SK-MEL-5 (cell line): ENCODE measurements at regions not wholly inside any gene's neighbourhood (a gene's known extent, or its start where the extent isn't known, plus 50 kb on each side); places are given as distances from the start of the nearest gene placed in this dataset.

ENCODE experiments used
- DNase-seq: peaks from one replicate; pipeline ENCODE4 v3.0.0-alpha.2; 2016; ENCODE audit warnings: low read depth, low spot score
- in situ Hi-C: cut with HindIII; loops from 2 replicates; pipeline ENCODE4 v1.10.0; 2016; ENCODE audit warnings: low sequenced_read_pairs, high pct_unique_total_duplicates, low pct_unique_long_range_greater_than_20kb
- small RNA-seq, 2 experiments: library from RNA; depleted of rRNA; stranded (forward); fragments of <200 nt; gene quantifications; one replicate each; pipeline ENCODE3, GENCODE V24; 2014

GRCh38 chr15:70158309-70159000, 60.7 kb upstream of the TLE3 start:
- in situ Hi-C loops = no loop called here

DNA sequence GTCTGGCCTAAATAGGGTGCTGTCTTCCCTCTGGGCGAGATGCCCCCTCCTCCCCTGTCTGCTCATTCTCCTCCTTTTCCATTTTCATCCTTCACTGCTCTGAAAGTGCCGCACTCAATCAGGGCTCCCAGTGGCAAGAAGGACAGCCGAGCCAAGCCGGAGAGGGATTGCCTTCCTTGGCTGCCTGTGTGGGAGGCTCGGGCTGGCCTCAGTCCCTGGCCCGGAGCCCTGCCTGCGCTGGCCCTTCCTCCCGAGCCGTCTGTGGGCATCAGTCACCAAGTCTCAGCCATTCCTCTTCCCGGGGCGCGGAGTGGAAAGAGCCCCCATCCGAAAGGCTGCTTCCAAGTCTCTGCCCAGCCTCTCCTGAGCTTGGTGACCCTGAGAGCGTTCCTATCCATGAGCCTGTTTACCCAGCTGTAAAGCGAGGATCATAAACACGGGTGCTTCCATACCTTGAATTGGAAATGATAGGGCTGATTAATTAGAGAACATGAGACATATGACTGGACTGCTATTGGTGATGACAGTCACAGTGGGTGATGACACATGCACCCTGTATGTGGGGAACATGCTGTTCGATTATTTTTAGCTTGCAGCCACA, 59.1 kb upstream of the TLE3 start:
- in situ Hi-C loops = no loop called here
- DNase-seq = no peak

More at GRCh38 chr15:70158309-70159000, 60.7 kb upstream of the TLE3 start:
- DNase-seq = no peak

DNA sequence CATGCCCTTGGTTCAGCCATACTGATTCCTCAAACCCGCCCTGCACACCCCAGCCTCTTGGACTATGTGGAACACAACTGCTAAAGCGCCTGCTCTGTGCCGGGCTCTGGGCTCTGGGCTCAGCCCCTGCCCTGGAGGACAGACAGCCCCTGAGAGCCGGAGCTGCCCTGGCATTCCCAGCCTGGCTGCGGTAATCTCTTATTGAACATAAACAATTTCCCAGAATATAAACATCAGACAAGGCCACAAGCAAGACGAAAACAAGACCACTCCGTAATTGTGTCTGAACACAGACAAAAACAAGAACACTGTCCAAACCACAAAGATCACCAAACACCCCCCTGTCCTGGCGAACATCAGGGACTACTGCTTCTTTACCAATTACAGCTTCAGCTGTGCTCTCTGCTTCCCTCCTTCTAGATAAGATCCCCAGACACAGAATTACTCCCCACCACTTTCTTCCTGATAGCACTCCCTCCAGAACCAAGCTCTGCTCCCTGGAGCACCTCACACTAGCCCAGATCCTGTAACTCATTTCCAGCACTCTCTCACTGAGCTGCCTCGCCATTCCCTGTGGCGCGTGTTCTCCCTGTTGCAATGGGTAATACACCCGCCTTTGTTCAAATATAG, 57.1 kb upstream of the TLE3 start:
- in situ Hi-C loops = no loop called here

GRCh38 chr15:70153921-70154717, 56.4 kb upstream of the TLE3 start:
- no peak for DNase-seq
- in situ Hi-C loops = no loop called here

More for the DNA sequence above, 57.1 kb upstream of the TLE3 start:
- no peak for DNase-seq

DNA sequence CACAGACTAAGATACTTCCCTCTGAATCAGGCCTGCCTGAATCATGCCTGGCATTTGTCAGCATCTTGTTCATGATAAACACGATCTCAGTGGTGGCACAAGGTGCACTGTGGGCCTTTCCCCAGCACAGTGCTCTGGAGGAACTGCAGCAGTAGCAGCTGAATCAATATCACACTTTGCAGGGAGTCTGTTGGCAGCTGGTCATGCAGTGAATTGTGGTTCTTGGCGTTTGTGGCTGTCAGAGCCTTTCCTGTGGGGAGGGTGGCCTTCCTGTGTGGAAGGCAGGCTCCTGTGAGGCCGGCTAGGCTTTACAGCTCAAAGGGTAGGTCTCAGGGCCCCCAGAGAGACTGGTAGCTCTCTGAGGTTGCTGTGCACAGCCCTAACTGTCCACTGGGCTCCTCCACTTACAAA, 54.4 kb upstream of the TLE3 start:
- DNase-seq = no peak
- in situ Hi-C loops = no loop called here

GRCh38 chr15:70151462-70151861, 53.7 kb upstream of the TLE3 start:
- in situ Hi-C loops = no loop called here
- no peak for DNase-seq

DNA sequence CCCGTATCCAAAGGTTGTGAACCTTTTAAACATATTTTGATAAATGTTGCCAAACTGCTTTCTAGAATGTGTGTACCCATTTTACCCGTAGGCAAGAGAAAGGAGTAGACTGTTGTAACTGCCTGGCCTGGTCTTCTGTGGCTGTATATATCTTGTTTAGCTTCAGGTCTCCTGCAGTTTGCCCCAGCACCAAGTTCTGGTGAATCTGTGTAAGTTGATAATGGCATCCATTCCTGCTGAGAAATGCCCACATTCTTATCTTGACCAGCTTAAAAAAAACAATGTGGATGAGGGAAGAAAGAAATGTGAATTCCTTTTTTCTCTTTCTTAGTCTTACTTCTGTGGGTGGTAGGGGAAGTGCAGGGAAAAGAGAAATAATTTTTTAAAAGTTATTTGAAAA, 53.3 kb upstream of the TLE3 start:
- in situ Hi-C loops = no loop called here
- DNase-seq = no peak

GRCh38 chr15:70150405-70150747, 52.7 kb upstream of the TLE3 start:
- in situ Hi-C loops = no loop called here
- no peak for DNase-seq

DNA sequence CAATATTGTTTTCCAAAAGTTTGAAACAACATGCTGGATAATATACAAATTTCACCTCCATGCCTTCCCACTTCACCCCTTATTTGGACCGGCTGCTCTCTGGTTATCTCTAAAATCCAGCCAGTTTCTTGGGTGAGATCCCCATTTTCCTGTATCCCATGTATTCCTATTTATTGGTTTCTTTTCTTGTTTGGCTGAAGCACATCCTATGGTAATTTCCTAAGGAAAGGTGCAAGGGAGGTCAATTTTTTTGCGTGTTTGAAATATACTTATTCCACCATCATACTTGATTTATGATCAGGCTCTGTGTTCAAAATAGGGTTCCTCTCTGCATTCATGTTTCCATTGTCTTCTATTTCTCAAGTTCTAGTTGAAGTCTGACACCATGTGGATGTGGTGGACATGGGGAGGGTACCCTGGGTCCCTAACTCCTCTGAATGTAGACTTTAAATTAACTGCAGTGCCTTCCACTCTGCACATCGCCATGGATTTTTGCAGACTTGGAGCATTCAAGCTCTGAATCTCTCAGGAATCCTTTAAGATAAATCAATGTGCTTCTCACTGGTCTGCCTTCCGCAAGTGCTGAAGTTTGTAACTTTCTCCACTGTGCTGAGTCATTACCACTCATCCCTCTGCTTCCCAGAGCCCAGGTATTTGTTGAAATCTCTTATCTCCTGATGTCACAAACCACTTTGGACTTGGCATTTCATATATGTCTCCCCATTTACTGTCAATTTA, 52.1 kb upstream of the TLE3 start:
- DNase-seq = no peak
- in situ Hi-C loops = no loop called here

DNA sequence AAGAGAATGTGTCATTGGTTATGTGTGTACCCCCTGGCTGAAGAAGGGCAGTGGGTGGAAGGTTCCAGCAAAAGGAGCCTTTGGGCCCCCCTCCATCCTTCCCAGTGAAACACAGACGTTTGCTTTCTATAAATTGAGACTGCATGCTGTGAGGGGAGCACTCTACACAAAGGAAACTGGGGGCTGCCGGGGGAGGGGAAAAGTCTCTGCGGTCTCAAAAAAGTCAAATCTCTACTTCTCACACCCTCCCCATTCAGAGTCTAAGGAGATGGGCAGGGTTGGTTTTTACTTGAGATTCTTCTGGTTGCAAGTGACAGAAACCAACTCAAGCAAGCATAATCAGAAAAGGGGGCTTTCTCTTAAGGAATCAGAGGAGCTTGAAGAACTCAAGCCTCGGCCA, 50.1 kb upstream of the TLE3 start:
- in situ Hi-C loops = no loop called here
- no peak for DNase-seq

Small RNAs in the stretch of these regions (small RNA-seq; reads per million reads assigned to genes)
- 0 reads per million in 2 experiments for gene RNU6-745P
